Calu3 (cell line): ENCODE measurements at regions not wholly inside any gene's neighbourhood (a gene's known extent, or its start where the extent isn't known, plus 50 kb on each side); places are given as distances from the start of the nearest gene placed in this dataset.

ENCODE experiments used
- BruUV-seq: library from RNA; stranded (reverse); fragments of 400-500 nt; replicated peaks from 2 replicates; lab custom pipeline; 2021; lab: Mats Ljungman, UMichigan
- CTCF ChIA-PET: fragments of 300-600 bp; sonication (Branson Sonifier 250); formaldehyde crosslinking; loops from one replicate; lab custom pipeline; 2022; ENCODE audit warnings: antibody characterized with exemption; lab: Charles Lee
- DNase-seq: peaks from one replicate; pipeline ENCODE4 v3.0.0; 2022
- H3K27ac Mint-ChIP-seq: one replicate; pipeline ENCODE4 v1.8.0; 2022; ENCODE audit warnings: mixed read lengths; ENCODE audit not compliant: unreplicated experiment
- H3K27me3 Mint-ChIP-seq: one replicate; pipeline ENCODE4 v1.8.0; 2022; ENCODE audit warnings: mixed read lengths; ENCODE audit not compliant: unreplicated experiment
- H3K36me3 Mint-ChIP-seq: one replicate; pipeline ENCODE4 v1.8.0; 2022; ENCODE audit warnings: mild to moderate bottlenecking, moderate library complexity, mixed read lengths; ENCODE audit not compliant: insufficient read depth, unreplicated experiment
- H3K4me1 Mint-ChIP-seq: one replicate; pipeline ENCODE4 v1.8.0; 2022; ENCODE audit warnings: mild to moderate bottlenecking, low read depth, mixed read lengths; ENCODE audit not compliant: unreplicated experiment
- H3K4me3 Mint-ChIP-seq: one replicate; pipeline ENCODE4 v1.8.0; 2022; ENCODE audit warnings: mild to moderate bottlenecking, low read depth, moderate library complexity, mixed read lengths; ENCODE audit not compliant: unreplicated experiment
- H3K9me3 Mint-ChIP-seq: one replicate; pipeline ENCODE4 v1.8.0; 2022; ENCODE audit warnings: low read depth, mixed read lengths; ENCODE audit not compliant: unreplicated experiment
- intact Hi-C: fragments of 100-400 bp; cut with micrococcal nuclease; formaldehyde crosslinking; loops from one replicate; pipeline ENCODE4 v1.10.0; 2022; ENCODE audit not compliant: unreplicated experiment
- TF ChIP-seq, protein P1 (sequence below): fragments of 200-600 bp; IDR thresholded peaks from one replicate; pipeline ENCODE4 v1.8.0; 2022; ENCODE audit warnings: antibody characterized with exemption; ENCODE audit not compliant: unreplicated experiment

GRCh38 chr1:57686306-57686705, 262.4 kb upstream of the DAB1 start:
- no peaks in the 10 kb centered on the region for H3K36me3 Mint-ChIP-seq
- intact Hi-C loops = no loop called here
- H3K9me3 Mint-ChIP-seq = peaks cover 18% of the 10 kb centered on the region
- DNase-seq = no peak
- no peaks in the 10 kb centered on the region for H3K4me1 Mint-ChIP-seq
- no peaks in the 10 kb centered on the region for H3K27me3 Mint-ChIP-seq
- no peak overlapping the region for H3K27ac Mint-ChIP-seq
- H3K4me3 Mint-ChIP-seq = no peak overlapping the region
- TF ChIP-seq, protein P1, sequence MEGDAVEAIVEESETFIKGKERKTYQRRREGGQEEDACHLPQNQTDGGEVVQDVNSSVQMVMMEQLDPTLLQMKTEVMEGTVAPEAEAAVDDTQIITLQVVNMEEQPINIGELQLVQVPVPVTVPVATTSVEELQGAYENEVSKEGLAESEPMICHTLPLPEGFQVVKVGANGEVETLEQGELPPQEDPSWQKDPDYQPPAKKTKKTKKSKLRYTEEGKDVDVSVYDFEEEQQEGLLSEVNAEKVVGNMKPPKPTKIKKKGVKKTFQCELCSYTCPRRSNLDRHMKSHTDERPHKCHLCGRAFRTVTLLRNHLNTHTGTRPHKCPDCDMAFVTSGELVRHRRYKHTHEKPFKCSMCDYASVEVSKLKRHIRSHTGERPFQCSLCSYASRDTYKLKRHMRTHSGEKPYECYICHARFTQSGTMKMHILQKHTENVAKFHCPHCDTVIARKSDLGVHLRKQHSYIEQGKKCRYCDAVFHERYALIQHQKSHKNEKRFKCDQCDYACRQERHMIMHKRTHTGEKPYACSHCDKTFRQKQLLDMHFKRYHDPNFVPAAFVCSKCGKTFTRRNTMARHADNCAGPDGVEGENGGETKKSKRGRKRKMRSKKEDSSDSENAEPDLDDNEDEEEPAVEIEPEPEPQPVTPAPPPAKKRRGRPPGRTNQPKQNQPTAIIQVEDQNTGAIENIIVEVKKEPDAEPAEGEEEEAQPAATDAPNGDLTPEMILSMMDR = no peak
- CTCF ChIA-PET = no interaction called here
- no TSS peak for BruUV-seq

DNA sequence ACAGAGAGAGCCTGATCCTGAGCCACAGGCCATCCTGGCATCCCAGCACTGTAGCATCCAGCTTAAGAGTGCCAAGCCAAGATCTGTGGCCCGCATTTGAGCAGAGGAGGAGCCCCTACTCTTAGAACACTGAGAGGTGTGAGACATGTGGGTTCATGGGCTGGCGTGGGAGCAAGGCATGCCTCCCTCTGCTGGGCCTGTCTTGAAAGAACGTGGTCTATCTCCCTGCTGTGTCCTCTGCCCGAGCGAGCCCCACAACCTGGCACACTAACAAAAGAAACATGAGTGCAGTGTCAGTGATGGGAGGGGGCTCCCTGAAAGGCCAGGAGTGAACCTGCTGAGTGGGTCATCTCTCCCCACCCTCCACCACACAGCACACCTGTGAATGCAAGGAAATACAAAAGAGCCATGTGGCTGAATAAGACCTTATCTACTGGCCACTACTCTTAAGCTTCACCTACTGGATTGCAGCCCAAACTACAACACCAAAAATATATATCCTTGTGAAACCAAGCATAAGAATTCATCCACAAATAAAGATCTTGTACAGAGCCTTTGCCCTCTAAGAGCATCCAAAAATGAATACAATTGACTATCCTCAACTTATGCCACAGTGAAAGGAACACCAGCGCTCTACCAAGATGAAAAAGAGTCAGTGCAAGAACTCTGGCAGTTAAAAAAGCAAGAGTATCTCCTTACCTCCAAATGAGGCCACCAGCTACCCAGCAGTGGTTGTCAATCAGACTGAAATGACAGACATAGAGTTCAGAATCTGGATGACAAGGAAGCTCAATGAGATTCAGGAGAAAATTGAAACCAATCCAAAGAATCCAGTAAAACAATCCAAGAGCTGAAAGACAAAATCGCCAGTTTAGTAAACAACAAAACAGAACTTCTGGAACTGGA, 259.4 kb upstream of the DAB1 start:
- H3K36me3 Mint-ChIP-seq = no peaks in the 10 kb centered on the region
- TF ChIP-seq, protein P1 = no peak
- H3K27me3 Mint-ChIP-seq = no peaks in the 10 kb centered on the region
- CTCF ChIA-PET = no interaction called here
- no peak overlapping the region for H3K4me3 Mint-ChIP-seq
- no TSS peak for BruUV-seq
- no peak overlapping the region for H3K27ac Mint-ChIP-seq
- H3K4me1 Mint-ChIP-seq = no peaks in the 10 kb centered on the region
- DNase-seq = no peak
- intact Hi-C loops = no loop called here
- peaks cover 8% of the 10 kb centered on the region for H3K9me3 Mint-ChIP-seq

- no peaks in the 10 kb centered on the region for H3K4me1 Mint-ChIP-seq
- CTCF ChIA-PET = no interaction called here
- DNase-seq = no peak
- no peaks in the 10 kb centered on the region for H3K36me3 Mint-ChIP-seq
- TF ChIP-seq, protein P1 = no peak
- no TSS peak for BruUV-seq
- H3K27me3 Mint-ChIP-seq = no peaks in the 10 kb centered on the region
- intact Hi-C loops = no loop called here
- H3K9me3 Mint-ChIP-seq = peaks cover 2% of the 10 kb centered on the region
- H3K27ac Mint-ChIP-seq = no peak overlapping the region
- no peak overlapping the region for H3K4me3 Mint-ChIP-seq
Observed at GRCh38 chr1:57678138-57678537, 254.3 kb upstream of the DAB1 start.

DNA sequence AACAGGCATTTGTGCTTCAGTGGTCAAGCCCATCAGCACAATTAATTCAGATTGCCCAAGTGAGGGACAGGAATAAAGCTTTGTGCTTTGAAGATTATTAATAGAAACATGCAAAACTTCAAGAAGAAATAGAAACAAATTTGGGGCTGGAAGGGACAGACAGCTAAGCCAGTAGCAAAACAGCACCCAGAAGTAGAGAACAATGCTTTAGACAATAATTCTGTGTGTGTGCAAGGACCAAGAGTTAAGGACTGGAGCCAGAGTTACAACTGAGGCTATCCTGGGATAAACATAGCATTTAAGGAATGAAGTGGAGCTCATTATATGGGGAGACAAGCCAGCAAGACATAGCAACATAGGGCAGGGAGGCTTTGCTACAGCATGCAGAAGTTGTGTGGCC, 251.9 kb upstream of the DAB1 start:
- H3K4me3 Mint-ChIP-seq = no peak overlapping the region
- DNase-seq = no peak
- intact Hi-C loops = no loop called here
- H3K27me3 Mint-ChIP-seq = no peaks in the 10 kb centered on the region
- TF ChIP-seq, protein P1 = no peak
- CTCF ChIA-PET = no interaction called here
- no peaks in the 10 kb centered on the region for H3K4me1 Mint-ChIP-seq
- no peak overlapping the region for H3K27ac Mint-ChIP-seq
- no TSS peak for BruUV-seq
- no peaks in the 10 kb centered on the region for H3K9me3 Mint-ChIP-seq
- no peaks in the 10 kb centered on the region for H3K36me3 Mint-ChIP-seq
